WTC11 (cell line): ENCODE measurements at regions not wholly inside any gene's neighbourhood (a gene's known extent, or its start where the extent isn't known, plus 50 kb on each side); places are given as distances from the start of the nearest gene placed in this dataset.

Source experiments
- ATAC-seq: fragments of 200-7000 bp; cut with Tn5 transposase; 2 replicates; pipeline ENCODE4 v1.10.0; 2021; ENCODE audit warnings: mild to moderate bottlenecking, moderate library complexity
- CTCF ChIA-PET: fragments of 300-600 bp; sonication (Branson Sonifier 250); formaldehyde crosslinking; loops from one replicate; lab custom pipeline; 2021; ENCODE audit warnings: antibody characterized with exemption; lab: Charles Lee
- POLR2A ChIA-PET: fragments of 350-600 bp; sonication (Branson Sonifier 250); formaldehyde crosslinking; loops from one replicate; lab custom pipeline; 2021; ENCODE audit warnings: antibody characterized with exemption; lab: Charles Lee
- DNase-seq: peaks from one replicate; pipeline ENCODE4 v3.0.0; 2021; ENCODE audit warnings: low spot score
- H3K27ac Mint-ChIP-seq: 2 replicates; pipeline ENCODE4 v1.8.0; 2021; ENCODE audit warnings: mixed read lengths
- H3K27me3 Mint-ChIP-seq: 2 replicates; pipeline ENCODE4 v1.8.0; 2021; ENCODE audit warnings: low read depth, mild to moderate bottlenecking, moderate library complexity, mixed read lengths
- H3K36me3 Mint-ChIP-seq: 2 replicates; pipeline ENCODE4 v1.8.0; 2021; ENCODE audit warnings: mixed read lengths
- H3K4me1 Mint-ChIP-seq: 2 replicates; pipeline ENCODE4 v1.8.0; 2022; ENCODE audit warnings: mixed read lengths
- H3K4me3 Mint-ChIP-seq: 2 replicates; pipeline ENCODE4 v1.8.0; 2021; ENCODE audit warnings: mild to moderate bottlenecking, moderate library complexity, mixed read lengths
- H3K9me3 Mint-ChIP-seq: 2 replicates; pipeline ENCODE4 v1.8.0; 2021; ENCODE audit warnings: mixed read lengths
- ATF1 ChIP-seq: sonication (generic); formaldehyde crosslinking; IDR thresholded peaks from 2 replicates; pipeline ENCODE4 v1.8.1; 2023; ENCODE audit warnings: mild to moderate bottlenecking, moderate library complexity, missing genetic modification reagents
- ELF4 ChIP-seq: sonication (generic); formaldehyde crosslinking; IDR thresholded peaks from 2 replicates; pipeline ENCODE4 v1.8.1; 2022; ENCODE audit warnings: low read depth, mild to moderate bottlenecking, moderate library complexity, missing genetic modification reagents
- ESRRA ChIP-seq: sonication (generic); formaldehyde crosslinking; IDR thresholded peaks from 2 replicates; pipeline ENCODE4 v1.8.1; 2022; ENCODE audit warnings: mild to moderate bottlenecking, missing genetic modification reagents, borderline replicate concordance
- ETV6 ChIP-seq: sonication (generic); formaldehyde crosslinking; IDR thresholded peaks from 2 replicates; pipeline ENCODE4 v1.8.1; 2022; ENCODE audit warnings: mild to moderate bottlenecking, missing genetic modification reagents
- GRHL2 ChIP-seq: fragments of 250-450 bp; sonication (Bioruptor Pico); IDR thresholded peaks from 2 replicates; pipeline ENCODE4 v1.8.0; 2022; ENCODE audit warnings: mild to moderate bottlenecking, moderate library complexity; ENCODE audit not compliant: insufficient replicate concordance, severe bottlenecking
- JAZF1 ChIP-seq: fragments of 250-450 bp; sonication (Bioruptor Pico); IDR thresholded peaks from 2 replicates; pipeline ENCODE4 v1.9.0; 2021; ENCODE audit warnings: moderate library complexity, mild to moderate bottlenecking, inconsistent platforms
- RELA ChIP-seq: sonication (generic); formaldehyde crosslinking; IDR thresholded peaks from 2 replicates; pipeline ENCODE4 v1.8.1; 2022; ENCODE audit warnings: missing genetic modification reagents, mild to moderate bottlenecking, borderline replicate concordance
- RORB ChIP-seq: fragments of 250-450 bp; sonication (Bioruptor Pico); IDR thresholded peaks from 2 replicates; pipeline ENCODE4 v1.9.0; 2021; ENCODE audit warnings: mild to moderate bottlenecking
- SP1 ChIP-seq: sonication (generic); formaldehyde crosslinking; conservative IDR thresholded peaks from 2 replicates; pipeline ENCODE4 v1.8.1; 2022; ENCODE audit warnings: missing genetic modification reagents
- ZNF138 ChIP-seq: sonication (generic); formaldehyde crosslinking; conservative IDR thresholded peaks from 2 replicates; pipeline ENCODE4 v1.8.1; 2022; ENCODE audit warnings: mild to moderate bottlenecking, moderate library complexity, missing genetic modification reagents
- ZNF416 ChIP-seq: fragments of 250-450 bp; sonication (Bioruptor Pico); IDR thresholded peaks from 2 replicates; pipeline ENCODE4 v1.9.0; 2021; ENCODE audit warnings: mild to moderate bottlenecking, inconsistent platforms
- ZNF423 ChIP-seq: fragments of 250-450 bp; sonication (Bioruptor Pico); IDR thresholded peaks from 2 replicates; pipeline ENCODE4 v2.1.2; 2022; ENCODE audit warnings: mild to moderate bottlenecking, moderate library complexity
- TF ChIP-seq, protein P1 (sequence below): fragments of 250-450 bp; sonication (Bioruptor Pico); IDR thresholded peaks from 2 replicates; pipeline ENCODE4 v1.9.0; 2021; ENCODE audit warnings: moderate library complexity, mild to moderate bottlenecking, inconsistent platforms, borderline replicate concordance
- TF ChIP-seq, protein P2 (sequence below): fragments of 250-450 bp; sonication (Bioruptor Pico); IDR thresholded peaks from 2 replicates; pipeline ENCODE4 v1.9.0; 2021; ENCODE audit warnings: mild to moderate bottlenecking
- TF ChIP-seq, protein P3 (sequence below): sonication (generic); formaldehyde crosslinking; IDR thresholded peaks from 2 replicates; pipeline ENCODE4 v1.8.1; 2022; ENCODE audit warnings: low read depth, missing genetic modification reagents, borderline replicate concordance
- TF ChIP-seq, protein P4 (sequence below): sonication (generic); formaldehyde crosslinking; IDR thresholded peaks from 2 replicates; pipeline ENCODE4 v1.8.1; 2022; ENCODE audit warnings: missing genetic modification reagents, borderline replicate concordance
- TF ChIP-seq, protein P5 (sequence below): sonication (generic); formaldehyde crosslinking; IDR thresholded peaks from 2 replicates; pipeline ENCODE4 v1.8.1; 2023; ENCODE audit warnings: mild to moderate bottlenecking, missing genetic modification reagents
- TF ChIP-seq, protein P6 (sequence below): sonication (generic); formaldehyde crosslinking; IDR thresholded peaks from 2 replicates; pipeline ENCODE4 v1.8.1; 2023; ENCODE audit warnings: mild to moderate bottlenecking, missing genetic modification reagents, moderate library complexity
- TF ChIP-seq, protein P7 (sequence below): fragments of 200-600 bp; IDR thresholded peaks from 2 replicates; pipeline ENCODE4 v1.8.0; 2022; ENCODE audit warnings: antibody characterized with exemption
- TF ChIP-seq, protein P8 (sequence below): sonication (generic); formaldehyde crosslinking; conservative IDR thresholded peaks from 2 replicates; pipeline ENCODE4 v1.8.1; 2023; ENCODE audit warnings: mild to moderate bottlenecking, low read depth, missing genetic modification reagents, moderate library complexity

DNA sequence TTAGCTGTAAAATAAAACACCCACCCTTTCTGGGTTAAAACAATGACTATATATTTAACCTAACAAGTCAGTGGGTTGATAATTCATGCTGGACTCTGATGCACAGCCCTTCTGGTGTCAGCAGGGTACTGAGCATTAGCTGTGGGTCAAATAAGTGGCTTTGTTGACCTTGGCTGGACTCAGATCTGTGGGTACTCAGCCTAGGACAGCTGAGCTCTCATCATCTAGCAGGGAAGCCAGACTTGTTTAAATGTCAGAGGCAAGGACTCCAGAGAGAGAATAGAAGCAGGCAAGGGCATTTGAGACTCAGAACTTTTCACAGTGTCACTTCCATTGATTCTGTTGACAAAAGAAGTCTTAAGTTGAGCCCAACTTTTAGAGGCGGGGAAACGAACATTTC is 1063.8 kb upstream of the CDH8 start:
- ATAC-seq, result no peak
- H3K4me1 Mint-ChIP-seq, result 0 out of 2 replicates have a peak, but pooled peaks cover 3% of the 10 kb centered on the region
- no peaks in the 10 kb centered on the region for H3K36me3 Mint-ChIP-seq
- POLR2A ChIA-PET, result no interaction called here
- CTCF ChIA-PET, result no interaction called here
- TF ChIP-seq, protein P1, sequence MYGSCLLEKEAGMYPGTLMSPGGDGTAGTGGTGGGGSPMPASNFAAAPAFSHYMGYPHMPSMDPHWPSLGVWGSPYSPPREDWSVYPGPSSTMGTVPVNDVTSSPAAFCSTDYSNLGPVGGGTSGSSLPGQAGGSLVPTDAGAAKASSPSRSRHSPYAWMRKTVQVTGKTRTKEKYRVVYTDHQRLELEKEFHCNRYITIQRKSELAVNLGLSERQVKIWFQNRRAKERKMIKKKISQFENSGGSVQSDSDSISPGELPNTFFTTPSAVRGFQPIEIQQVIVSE (CRISPR knock-in tag), result no peak
- TF ChIP-seq ATF1, result no peak
- TF ChIP-seq, protein P2, sequence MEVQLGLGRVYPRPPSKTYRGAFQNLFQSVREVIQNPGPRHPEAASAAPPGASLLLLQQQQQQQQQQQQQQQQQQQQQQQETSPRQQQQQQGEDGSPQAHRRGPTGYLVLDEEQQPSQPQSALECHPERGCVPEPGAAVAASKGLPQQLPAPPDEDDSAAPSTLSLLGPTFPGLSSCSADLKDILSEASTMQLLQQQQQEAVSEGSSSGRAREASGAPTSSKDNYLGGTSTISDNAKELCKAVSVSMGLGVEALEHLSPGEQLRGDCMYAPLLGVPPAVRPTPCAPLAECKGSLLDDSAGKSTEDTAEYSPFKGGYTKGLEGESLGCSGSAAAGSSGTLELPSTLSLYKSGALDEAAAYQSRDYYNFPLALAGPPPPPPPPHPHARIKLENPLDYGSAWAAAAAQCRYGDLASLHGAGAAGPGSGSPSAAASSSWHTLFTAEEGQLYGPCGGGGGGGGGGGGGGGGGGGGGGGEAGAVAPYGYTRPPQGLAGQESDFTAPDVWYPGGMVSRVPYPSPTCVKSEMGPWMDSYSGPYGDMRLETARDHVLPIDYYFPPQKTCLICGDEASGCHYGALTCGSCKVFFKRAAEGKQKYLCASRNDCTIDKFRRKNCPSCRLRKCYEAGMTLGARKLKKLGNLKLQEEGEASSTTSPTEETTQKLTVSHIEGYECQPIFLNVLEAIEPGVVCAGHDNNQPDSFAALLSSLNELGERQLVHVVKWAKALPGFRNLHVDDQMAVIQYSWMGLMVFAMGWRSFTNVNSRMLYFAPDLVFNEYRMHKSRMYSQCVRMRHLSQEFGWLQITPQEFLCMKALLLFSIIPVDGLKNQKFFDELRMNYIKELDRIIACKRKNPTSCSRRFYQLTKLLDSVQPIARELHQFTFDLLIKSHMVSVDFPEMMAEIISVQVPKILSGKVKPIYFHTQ (CRISPR knock-in tag), result no peak
- no peak for TF ChIP-seq RORB (CRISPR knock-in tag)
- TF ChIP-seq JAZF1 (CRISPR knock-in tag), result no peak
- TF ChIP-seq ESRRA (CRISPR knock-in tag), result no peak
- no peak for TF ChIP-seq ZNF138 (CRISPR knock-in tag)
- no peak for TF ChIP-seq ZNF423 (CRISPR knock-in tag)
- TF ChIP-seq, protein P3, sequence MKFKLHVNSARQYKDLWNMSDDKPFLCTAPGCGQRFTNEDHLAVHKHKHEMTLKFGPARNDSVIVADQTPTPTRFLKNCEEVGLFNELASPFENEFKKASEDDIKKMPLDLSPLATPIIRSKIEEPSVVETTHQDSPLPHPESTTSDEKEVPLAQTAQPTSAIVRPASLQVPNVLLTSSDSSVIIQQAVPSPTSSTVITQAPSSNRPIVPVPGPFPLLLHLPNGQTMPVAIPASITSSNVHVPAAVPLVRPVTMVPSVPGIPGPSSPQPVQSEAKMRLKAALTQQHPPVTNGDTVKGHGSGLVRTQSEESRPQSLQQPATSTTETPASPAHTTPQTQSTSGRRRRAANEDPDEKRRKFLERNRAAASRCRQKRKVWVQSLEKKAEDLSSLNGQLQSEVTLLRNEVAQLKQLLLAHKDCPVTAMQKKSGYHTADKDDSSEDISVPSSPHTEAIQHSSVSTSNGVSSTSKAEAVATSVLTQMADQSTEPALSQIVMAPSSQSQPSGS, result no peak
- no peak for TF ChIP-seq RELA (CRISPR knock-in tag)
- TF ChIP-seq GRHL2 (CRISPR knock-in tag), result no peak
- TF ChIP-seq, protein P4, sequence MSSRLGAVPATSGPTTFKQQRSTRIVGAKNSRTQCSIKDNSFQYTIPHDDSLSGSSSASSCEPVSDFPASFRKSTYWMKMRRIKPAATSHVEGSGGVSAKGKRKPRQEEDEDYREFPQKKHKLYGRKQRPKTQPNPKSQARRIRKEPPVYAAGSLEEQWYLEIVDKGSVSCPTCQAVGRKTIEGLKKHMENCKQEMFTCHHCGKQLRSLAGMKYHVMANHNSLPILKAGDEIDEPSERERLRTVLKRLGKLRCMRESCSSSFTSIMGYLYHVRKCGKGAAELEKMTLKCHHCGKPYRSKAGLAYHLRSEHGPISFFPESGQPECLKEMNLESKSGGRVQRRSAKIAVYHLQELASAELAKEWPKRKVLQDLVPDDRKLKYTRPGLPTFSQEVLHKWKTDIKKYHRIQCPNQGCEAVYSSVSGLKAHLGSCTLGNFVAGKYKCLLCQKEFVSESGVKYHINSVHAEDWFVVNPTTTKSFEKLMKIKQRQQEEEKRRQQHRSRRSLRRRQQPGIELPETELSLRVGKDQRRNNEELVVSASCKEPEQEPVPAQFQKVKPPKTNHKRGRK (CRISPR knock-in tag), result no peak
- TF ChIP-seq ELF4, result no peak
- TF ChIP-seq, protein P5, sequence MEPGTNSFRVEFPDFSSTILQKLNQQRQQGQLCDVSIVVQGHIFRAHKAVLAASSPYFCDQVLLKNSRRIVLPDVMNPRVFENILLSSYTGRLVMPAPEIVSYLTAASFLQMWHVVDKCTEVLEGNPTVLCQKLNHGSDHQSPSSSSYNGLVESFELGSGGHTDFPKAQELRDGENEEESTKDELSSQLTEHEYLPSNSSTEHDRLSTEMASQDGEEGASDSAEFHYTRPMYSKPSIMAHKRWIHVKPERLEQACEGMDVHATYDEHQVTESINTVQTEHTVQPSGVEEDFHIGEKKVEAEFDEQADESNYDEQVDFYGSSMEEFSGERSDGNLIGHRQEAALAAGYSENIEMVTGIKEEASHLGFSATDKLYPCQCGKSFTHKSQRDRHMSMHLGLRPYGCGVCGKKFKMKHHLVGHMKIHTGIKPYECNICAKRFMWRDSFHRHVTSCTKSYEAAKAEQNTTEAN (CRISPR knock-in tag), result no peak
- TF ChIP-seq, protein P6, sequence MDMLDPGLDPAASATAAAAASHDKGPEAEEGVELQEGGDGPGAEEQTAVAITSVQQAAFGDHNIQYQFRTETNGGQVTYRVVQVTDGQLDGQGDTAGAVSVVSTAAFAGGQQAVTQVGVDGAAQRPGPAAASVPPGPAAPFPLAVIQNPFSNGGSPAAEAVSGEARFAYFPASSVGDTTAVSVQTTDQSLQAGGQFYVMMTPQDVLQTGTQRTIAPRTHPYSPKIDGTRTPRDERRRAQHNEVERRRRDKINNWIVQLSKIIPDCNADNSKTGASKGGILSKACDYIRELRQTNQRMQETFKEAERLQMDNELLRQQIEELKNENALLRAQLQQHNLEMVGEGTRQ (CRISPR knock-in tag), result no peak
- no peak for TF ChIP-seq ETV6 (CRISPR knock-in tag)
- no peak for TF ChIP-seq ZNF416 (CRISPR knock-in tag)
- TF ChIP-seq, protein P7, sequence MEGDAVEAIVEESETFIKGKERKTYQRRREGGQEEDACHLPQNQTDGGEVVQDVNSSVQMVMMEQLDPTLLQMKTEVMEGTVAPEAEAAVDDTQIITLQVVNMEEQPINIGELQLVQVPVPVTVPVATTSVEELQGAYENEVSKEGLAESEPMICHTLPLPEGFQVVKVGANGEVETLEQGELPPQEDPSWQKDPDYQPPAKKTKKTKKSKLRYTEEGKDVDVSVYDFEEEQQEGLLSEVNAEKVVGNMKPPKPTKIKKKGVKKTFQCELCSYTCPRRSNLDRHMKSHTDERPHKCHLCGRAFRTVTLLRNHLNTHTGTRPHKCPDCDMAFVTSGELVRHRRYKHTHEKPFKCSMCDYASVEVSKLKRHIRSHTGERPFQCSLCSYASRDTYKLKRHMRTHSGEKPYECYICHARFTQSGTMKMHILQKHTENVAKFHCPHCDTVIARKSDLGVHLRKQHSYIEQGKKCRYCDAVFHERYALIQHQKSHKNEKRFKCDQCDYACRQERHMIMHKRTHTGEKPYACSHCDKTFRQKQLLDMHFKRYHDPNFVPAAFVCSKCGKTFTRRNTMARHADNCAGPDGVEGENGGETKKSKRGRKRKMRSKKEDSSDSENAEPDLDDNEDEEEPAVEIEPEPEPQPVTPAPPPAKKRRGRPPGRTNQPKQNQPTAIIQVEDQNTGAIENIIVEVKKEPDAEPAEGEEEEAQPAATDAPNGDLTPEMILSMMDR, result no peak
- TF ChIP-seq, protein P8, sequence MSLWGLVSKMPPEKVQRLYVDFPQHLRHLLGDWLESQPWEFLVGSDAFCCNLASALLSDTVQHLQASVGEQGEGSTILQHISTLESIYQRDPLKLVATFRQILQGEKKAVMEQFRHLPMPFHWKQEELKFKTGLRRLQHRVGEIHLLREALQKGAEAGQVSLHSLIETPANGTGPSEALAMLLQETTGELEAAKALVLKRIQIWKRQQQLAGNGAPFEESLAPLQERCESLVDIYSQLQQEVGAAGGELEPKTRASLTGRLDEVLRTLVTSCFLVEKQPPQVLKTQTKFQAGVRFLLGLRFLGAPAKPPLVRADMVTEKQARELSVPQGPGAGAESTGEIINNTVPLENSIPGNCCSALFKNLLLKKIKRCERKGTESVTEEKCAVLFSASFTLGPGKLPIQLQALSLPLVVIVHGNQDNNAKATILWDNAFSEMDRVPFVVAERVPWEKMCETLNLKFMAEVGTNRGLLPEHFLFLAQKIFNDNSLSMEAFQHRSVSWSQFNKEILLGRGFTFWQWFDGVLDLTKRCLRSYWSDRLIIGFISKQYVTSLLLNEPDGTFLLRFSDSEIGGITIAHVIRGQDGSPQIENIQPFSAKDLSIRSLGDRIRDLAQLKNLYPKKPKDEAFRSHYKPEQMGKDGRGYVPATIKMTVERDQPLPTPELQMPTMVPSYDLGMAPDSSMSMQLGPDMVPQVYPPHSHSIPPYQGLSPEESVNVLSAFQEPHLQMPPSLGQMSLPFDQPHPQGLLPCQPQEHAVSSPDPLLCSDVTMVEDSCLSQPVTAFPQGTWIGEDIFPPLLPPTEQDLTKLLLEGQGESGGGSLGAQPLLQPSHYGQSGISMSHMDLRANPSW (CRISPR knock-in tag), result no peak
- no peak for TF ChIP-seq SP1
- TF ChIP-seq, all 79 proteins: peak for 0
- H3K4me3 Mint-ChIP-seq, result no peak overlapping the region
- H3K27ac Mint-ChIP-seq, result no peak overlapping the region; the same call in 1 of the 2 replicates
- no peak for DNase-seq
- no peaks in the 10 kb centered on the region for H3K27me3 Mint-ChIP-seq
- H3K9me3 Mint-ChIP-seq, result no peaks in the 10 kb centered on the region
